Activated CD4-positive, alpha-beta memory T cell treated with anti-CD3 and anti-CD28 coated beads, Interleukin-2, amount 10 ng/mL, durations not matched to agents 7 days and 5 days (primary cell): ENCODE measurements at regions not wholly inside any gene's neighbourhood (a gene's known extent, or its start where the extent isn't known, plus 50 kb on each side); places are given as distances from the start of the nearest gene placed in this dataset.
"Not testable (repeated sequence)": the region's sequence is repeated elsewhere in the genome, so short reads cannot be mapped to it uniquely, and the experiment has no call there.

ENCODE experiments used
- CTCF ChIA-PET: fragments of 350-600 bp; sonication (Branson Sonifier 250); formaldehyde crosslinking; loops from one replicate; lab custom pipeline; 2021; ENCODE audit warnings: antibody characterized with exemption, inconsistent platforms; lab: Charles Lee
- POLR2A ChIA-PET: fragments of 350-600 bp; sonication (Branson Sonifier 250); formaldehyde crosslinking; loops from one replicate; lab custom pipeline; 2021; ENCODE audit warnings: antibody characterized with exemption; lab: Charles Lee
- DNase-seq: peaks from one replicate; pipeline ENCODE4 v3.0.0-alpha.2; 2020
- H3K27ac Mint-ChIP-seq: one replicate; pipeline ENCODE4 v1.8.0; 2021; ENCODE audit warnings: mild to moderate bottlenecking, mixed read lengths
- H3K27me3 Mint-ChIP-seq: one replicate; pipeline ENCODE4 v1.8.0; 2021; ENCODE audit warnings: mixed read lengths
- H3K36me3 Mint-ChIP-seq: one replicate; pipeline ENCODE4 v1.8.0; 2021; ENCODE audit warnings: low read depth, mixed read lengths
- H3K4me1 Mint-ChIP-seq: one replicate; pipeline ENCODE4 v1.8.0; 2021; ENCODE audit warnings: mixed read lengths
- H3K4me3 Mint-ChIP-seq: one replicate; pipeline ENCODE4 v1.8.0; 2021; ENCODE audit warnings: mild to moderate bottlenecking, mixed read lengths
- H3K9me3 Mint-ChIP-seq: one replicate; pipeline ENCODE4 v1.8.0; 2021; ENCODE audit warnings: mixed read lengths

DNA sequence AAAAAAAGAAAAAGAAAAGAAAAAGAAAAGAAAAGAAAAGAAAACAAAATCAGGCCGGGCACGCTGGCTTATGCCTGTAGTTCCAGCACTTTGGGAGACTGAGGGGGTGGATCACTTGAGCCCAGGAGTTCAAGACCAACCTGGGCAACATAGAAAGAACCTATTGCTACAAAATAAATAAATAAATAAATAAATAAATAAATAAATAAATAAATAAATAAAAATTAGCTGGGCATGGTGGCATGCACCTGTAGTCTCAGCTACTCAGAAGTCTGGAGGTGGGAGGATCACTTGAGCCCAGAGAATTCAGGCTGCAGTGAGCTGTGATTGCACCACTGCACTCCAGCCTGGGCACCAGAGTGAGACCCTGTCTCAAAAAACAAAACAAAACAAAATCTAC, 809.7 kb upstream of the AUTS2 start:
- H3K4me3 Mint-ChIP-seq, CTCF ChIA-PET, H3K27me3 Mint-ChIP-seq, DNase-seq, H3K4me1 Mint-ChIP-seq, POLR2A ChIA-PET, H3K27ac Mint-ChIP-seq, H3K36me3 Mint-ChIP-seq: not testable (repeated sequence)
- H3K9me3 Mint-ChIP-seq = peaks cover 17% of the 10 kb centered on the region

DNA sequence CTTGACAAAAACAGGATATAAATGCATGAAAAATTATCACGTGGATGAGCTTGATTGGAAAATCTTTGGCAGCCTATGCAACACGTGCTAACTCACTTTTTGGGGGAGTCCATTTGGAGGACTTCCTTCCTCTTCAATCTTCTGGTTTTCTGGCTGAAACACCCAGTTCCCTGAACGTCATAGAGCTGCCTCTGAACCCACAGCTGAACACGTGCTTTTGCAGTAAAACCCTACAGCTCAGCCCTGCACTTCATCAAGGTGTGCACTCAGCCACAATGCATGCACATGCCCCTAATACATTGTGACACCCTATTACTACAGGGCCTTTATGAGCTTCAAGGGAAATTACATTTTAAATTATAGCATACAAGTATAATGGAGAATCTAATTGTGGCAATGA, 808.7 kb upstream of the AUTS2 start:
- POLR2A ChIA-PET = no interaction called here
- CTCF ChIA-PET = no interaction called here
- no peaks in the 10 kb centered on the region for H3K4me1 Mint-ChIP-seq

DNA sequence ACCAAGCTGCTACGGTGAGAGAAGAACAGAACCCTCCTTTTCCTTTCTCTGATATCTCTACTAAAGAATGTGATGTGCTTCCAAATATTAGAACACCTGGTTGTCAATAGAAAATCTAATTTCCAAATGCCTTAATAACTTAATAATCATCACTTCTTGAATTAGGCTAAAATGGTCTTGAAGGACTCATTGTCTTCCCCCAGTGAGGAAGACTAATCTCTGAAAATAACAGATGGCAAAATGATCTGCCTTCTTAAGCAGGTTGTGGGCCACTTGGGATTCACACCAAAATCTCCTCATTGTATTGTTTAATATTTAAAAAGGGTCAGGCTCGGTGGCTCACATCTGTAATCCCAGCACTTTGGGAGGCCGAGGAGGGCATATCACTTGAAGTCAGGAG, 805.9 kb upstream of the AUTS2 start:
- H3K4me3 Mint-ChIP-seq = no peak overlapping the region
- CTCF ChIA-PET = no interaction called here
- POLR2A ChIA-PET = no interaction called here
- peaks cover 26% of the 10 kb centered on the region for H3K9me3 Mint-ChIP-seq
- no peak for DNase-seq
- no peaks in the 10 kb centered on the region for H3K27me3 Mint-ChIP-seq
- H3K36me3 Mint-ChIP-seq = no peaks in the 10 kb centered on the region
- H3K4me1 Mint-ChIP-seq = no peaks in the 10 kb centered on the region
- no peak overlapping the region for H3K27ac Mint-ChIP-seq

More for the DNA sequence above, 808.7 kb upstream of the AUTS2 start:
- Mint-ChIP-seq H3K9me3 (peaks cover 17% of the 10 kb centered on the region), H3K36me3 (no peaks in the 10 kb centered on the region), H3K27ac (no peak overlapping the region), H3K27me3 (no peaks in the 10 kb centered on the region), H3K4me3 (no peak overlapping the region)
- DNase-seq = no peak

DNA sequence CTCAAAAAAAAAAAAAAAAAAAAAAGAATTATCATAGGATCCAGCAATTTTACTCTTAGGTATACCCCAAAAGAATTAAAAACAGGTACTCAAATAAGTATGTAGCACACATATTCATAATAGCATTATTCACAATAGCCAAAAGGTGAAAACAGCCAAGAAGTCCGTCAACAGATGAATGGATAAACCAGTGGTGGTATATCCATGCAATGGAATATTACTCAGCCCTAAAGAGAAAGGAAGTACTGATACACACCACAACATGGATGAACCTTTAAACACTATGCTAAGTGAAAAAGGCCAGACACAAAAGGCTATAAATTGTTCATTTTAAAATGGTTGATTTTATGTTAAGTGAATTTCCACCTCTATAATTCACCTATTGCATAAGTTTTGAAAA, 804.8 kb upstream of the AUTS2 start:
- Mint-ChIP-seq H3K4me3 (no peak overlapping the region), H3K27ac (no peak overlapping the region), H3K4me1 (no peaks in the 10 kb centered on the region), H3K36me3 (no peaks in the 10 kb centered on the region), H3K27me3 (no peaks in the 10 kb centered on the region), H3K9me3 (peaks cover 21% of the 10 kb centered on the region)
- no peak for DNase-seq
- POLR2A ChIA-PET = no interaction called here
- CTCF ChIA-PET = no interaction called here

DNA sequence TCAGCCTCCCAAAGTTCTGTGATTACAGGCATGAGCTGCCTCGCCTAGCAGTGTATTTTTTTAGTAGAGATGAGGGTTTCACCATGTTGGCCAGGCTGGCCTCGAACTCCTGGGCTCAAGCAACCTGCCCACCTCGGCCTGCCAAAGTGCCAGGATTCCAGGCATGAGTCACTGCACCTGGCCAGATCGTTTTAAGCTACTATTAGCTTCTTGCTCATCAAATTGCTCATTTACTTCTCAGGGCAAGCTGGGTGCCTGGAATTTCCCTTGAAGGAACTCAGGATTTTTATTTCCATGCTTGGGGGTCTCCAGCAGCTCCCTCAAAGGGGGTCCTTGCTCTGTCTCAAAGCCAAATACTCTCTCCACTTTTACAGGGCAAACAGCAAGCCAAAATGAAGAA, 798.0 kb upstream of the AUTS2 start:
- no peak overlapping the region for H3K4me3 Mint-ChIP-seq
- H3K27ac Mint-ChIP-seq = no peak overlapping the region
- no peaks in the 10 kb centered on the region for H3K27me3 Mint-ChIP-seq
- CTCF ChIA-PET = no interaction called here
- peaks cover 21% of the 10 kb centered on the region for H3K9me3 Mint-ChIP-seq
- no peak for DNase-seq
- H3K36me3 Mint-ChIP-seq = no peaks in the 10 kb centered on the region
- POLR2A ChIA-PET = no interaction called here
- no peaks in the 10 kb centered on the region for H3K4me1 Mint-ChIP-seq

DNA sequence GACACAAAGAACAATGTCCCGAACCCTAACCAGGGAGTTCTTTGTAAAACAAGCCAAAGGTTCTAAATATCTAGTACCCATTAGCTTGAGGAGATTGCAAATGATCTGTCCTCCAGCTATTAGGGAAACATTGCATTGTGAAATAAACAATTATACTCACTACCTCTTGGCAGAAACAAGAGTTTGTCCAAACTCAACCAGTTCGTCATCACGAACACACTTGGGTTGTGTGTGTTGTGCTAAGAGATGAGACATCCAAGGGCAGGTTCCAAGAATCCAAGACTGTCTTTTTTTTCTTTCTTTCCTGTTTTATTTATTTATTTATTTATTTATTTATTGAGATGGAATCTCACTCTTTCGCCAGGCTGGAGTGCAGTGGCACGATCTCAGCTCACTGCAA, 793.1 kb upstream of the AUTS2 start:
- Mint-ChIP-seq H3K36me3 (no peaks in the 10 kb centered on the region), H3K27ac (no peak overlapping the region), H3K27me3 (no peaks in the 10 kb centered on the region), H3K4me3 (no peak overlapping the region), H3K9me3 (peaks cover 35% of the 10 kb centered on the region), H3K4me1 (no peaks in the 10 kb centered on the region)
- ChIA-PET CTCF (no interaction called here), POLR2A (no interaction called here)
- DNase-seq = no peak

DNA sequence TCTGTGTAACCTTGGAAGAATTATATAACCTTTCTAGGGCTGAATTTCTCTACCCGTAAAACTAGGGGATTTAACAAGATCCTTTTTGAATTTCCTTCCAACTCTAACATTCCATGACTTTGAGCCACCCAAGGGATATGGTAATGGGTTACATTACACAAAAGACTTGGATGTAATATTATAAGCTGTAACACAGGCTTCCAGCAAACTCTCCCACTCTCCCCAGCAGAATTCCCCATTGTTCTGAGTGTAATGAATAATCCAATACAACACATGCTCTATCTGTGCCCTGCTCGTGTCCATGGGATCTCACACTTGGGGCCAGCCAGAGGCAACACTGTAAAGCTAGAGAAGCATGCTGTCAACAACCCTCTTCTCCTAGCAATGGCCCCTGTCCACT, 790.6 kb upstream of the AUTS2 start:
- no peaks in the 10 kb centered on the region for H3K27me3 Mint-ChIP-seq
- ChIA-PET POLR2A (no interaction called here), CTCF (no interaction called here)
- H3K27ac Mint-ChIP-seq = no peak overlapping the region
- no peaks in the 10 kb centered on the region for H3K4me1 Mint-ChIP-seq
- no peak overlapping the region for H3K4me3 Mint-ChIP-seq
- no peak for DNase-seq
- H3K36me3 Mint-ChIP-seq = no peaks in the 10 kb centered on the region
- peaks cover 36% of the 10 kb centered on the region for H3K9me3 Mint-ChIP-seq

DNA sequence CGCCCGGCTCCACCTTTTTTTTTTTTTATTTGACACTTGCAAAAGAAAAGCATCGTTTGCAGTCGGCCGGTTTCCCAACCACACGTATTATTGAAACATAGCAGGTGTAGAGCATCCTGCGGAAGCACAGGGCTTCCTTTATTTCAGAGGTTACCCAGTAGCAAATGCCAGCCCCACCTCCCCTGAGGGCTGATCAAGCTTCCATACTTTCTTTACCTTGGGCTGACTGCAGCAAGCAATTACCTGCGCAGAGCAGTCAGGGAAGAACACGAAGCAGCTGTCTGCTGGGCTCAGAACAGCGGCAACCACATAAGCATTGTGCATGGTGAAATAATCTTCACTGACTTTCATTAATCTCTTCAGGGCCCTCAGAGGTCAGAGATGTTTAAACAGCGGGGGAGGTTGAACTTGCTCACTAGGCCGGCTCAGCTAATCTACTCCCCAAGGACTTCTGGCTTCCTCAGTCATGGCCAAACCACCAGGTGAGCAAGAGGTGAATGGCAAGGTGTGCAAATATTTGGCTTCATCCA, 784.7 kb upstream of the AUTS2 start:
- H3K36me3 Mint-ChIP-seq = no peaks in the 10 kb centered on the region
- H3K4me1 Mint-ChIP-seq = no peaks in the 10 kb centered on the region
- no peak overlapping the region for H3K4me3 Mint-ChIP-seq
- H3K9me3 Mint-ChIP-seq = peaks cover 26% of the 10 kb centered on the region
- H3K27me3 Mint-ChIP-seq = no peaks in the 10 kb centered on the region
- no peak overlapping the region for H3K27ac Mint-ChIP-seq
- CTCF ChIA-PET = no interaction called here
- no peak for DNase-seq
- POLR2A ChIA-PET = no interaction called here

DNA sequence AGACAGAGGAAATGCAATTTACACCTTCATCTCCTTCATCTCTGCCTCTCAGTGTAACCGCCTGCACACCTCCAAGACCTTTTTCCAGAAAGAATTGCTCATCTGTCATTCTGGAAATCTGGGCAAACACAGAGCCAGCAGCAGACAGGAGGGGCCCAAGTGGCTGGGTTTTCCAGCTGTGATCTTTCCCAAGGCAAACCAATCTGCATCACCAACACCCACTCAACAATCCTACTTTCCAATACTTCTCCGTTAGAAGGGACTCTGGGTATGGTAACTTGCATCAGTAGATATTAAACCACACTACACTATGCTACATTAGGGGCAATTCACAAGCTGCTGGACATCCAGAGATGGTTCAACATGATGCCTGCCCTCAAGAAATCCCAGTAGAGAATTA, 781.8 kb upstream of the AUTS2 start:
- CTCF ChIA-PET = no interaction called here
- Mint-ChIP-seq H3K27me3 (no peaks in the 10 kb centered on the region), H3K9me3 (peaks cover 18% of the 10 kb centered on the region), H3K36me3 (no peaks in the 10 kb centered on the region), H3K4me3 (no peak overlapping the region), H3K27ac (no peak overlapping the region), H3K4me1 (no peaks in the 10 kb centered on the region)
- DNase-seq = no peak
- POLR2A ChIA-PET = no interaction called here

DNA sequence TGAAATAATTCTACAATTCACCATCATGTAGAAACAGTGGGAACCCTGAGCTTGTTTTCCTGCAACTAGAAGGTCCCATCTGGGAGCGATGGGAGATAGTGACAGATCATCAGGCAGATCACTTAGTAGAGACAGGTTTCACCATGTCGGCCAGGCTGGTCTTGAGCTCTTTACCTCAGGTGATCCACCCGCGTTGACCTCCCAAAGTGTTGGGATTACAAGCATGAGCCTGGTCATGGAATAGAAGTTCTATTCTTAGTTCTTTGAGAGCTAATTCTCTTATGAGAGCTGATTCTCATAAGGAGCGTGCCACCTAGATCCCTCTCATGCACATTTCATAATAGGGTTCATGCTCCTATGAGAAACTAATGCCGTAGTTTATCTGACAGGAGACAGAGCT, 778.0 kb upstream of the AUTS2 start:
- Mint-ChIP-seq H3K4me3 (no peak overlapping the region), H3K4me1 (no peaks in the 10 kb centered on the region), H3K36me3 (no peaks in the 10 kb centered on the region), H3K27ac (no peak overlapping the region), H3K27me3 (no peaks in the 10 kb centered on the region), H3K9me3 (peaks cover 20% of the 10 kb centered on the region)
- ChIA-PET POLR2A (no interaction called here), CTCF (no interaction called here)
- DNase-seq = no peak

DNA sequence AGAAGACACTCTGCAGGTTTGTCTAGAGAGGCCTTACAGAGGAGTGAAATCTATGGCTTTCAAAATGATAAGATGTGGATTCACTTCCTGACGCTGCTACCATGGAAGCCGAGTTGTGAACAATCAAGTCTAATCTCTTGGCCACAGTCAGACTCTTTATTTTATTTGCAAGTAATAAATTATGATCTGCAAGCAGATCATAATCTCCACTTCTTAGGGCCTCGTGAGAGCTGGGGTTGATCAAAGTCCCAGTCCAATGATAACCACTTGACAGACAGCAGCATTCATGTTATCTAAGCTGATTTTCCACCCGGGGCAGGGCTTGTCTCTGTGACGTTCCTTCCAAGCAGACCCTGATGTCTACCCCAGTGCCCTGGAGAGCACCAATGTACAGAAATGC, 776.4 kb upstream of the AUTS2 start:
- POLR2A ChIA-PET = no interaction called here
- no peaks in the 10 kb centered on the region for H3K27me3 Mint-ChIP-seq
- H3K27ac Mint-ChIP-seq = no peak overlapping the region
- CTCF ChIA-PET = no interaction called here
- H3K4me3 Mint-ChIP-seq = no peak overlapping the region
- H3K9me3 Mint-ChIP-seq = peaks cover 23% of the 10 kb centered on the region
- DNase-seq = no peak
- H3K4me1 Mint-ChIP-seq = no peaks in the 10 kb centered on the region
- no peaks in the 10 kb centered on the region for H3K36me3 Mint-ChIP-seq

DNA sequence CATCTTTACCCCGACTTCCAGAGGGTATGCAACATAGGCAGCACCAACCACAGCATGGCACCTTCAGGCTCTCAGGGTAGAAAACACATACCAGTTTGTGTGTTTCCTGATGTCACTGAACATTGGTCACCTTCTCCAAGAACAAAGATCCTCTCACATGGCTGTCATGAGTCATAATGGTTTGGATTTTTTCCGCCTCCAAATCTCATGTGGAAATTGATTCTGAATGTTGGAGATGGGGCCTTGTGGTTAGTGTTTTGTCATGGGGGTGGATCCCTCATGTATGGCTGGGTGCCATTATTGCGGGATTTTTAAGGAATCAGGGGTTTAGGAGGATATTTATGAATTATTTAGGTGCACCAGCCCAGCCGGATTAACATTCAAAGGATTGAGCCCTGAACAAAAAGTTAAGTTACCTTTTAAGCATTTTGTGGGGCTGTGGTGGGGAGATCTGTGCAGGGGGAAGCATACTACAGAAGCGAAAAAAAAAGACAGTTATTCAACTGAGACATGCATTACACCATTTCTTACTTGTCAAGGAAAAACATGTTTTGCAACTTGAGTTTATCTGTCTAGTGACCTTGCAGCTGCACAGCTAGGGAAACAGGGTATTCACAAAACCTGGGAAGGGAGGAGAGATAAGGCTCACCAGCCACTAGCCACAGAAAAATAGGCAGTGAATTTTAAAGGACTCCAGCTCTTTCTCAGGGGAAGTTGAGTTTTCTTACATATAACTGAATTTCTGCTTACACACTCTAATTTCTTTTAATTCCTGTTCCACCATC, 774.1 kb upstream of the AUTS2 start:
- ChIA-PET POLR2A (no interaction called here), CTCF (no interaction called here)
- no peaks in the 10 kb centered on the region for H3K4me1 Mint-ChIP-seq
- H3K9me3 Mint-ChIP-seq = peaks cover 21% of the 10 kb centered on the region
- H3K4me3 Mint-ChIP-seq = no peak overlapping the region
- no peaks in the 10 kb centered on the region for H3K36me3 Mint-ChIP-seq
- no peak for DNase-seq
- no peak overlapping the region for H3K27ac Mint-ChIP-seq
- H3K27me3 Mint-ChIP-seq = no peaks in the 10 kb centered on the region

DNA sequence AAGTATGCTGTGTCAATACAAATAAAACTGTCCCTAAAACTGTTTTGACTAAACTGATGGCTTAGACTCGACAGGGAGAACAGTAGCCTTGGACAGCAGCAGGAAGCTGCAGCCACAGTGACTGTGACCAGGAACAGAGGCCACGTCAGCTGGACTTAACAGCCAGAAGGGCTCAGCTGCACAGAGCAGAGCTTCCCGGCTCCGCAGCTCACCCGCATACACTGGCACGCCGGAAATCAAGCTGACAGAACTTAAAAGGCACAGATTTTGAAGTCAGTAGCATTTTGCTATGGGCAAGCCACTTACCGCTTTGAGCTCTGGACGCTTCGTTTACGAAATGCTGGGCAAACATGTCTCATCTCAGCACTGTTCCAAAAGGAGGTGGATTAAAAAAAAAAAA, 769.7 kb upstream of the AUTS2 start:
- DNase-seq = no peak
- Mint-ChIP-seq H3K4me1 (no peaks in the 10 kb centered on the region), H3K27me3 (no peaks in the 10 kb centered on the region), H3K27ac (no peak overlapping the region), H3K36me3 (no peaks in the 10 kb centered on the region), H3K9me3 (peaks cover 42% of the 10 kb centered on the region), H3K4me3 (no peak overlapping the region)
- POLR2A ChIA-PET = no interaction called here
- CTCF ChIA-PET = no interaction called here

DNA sequence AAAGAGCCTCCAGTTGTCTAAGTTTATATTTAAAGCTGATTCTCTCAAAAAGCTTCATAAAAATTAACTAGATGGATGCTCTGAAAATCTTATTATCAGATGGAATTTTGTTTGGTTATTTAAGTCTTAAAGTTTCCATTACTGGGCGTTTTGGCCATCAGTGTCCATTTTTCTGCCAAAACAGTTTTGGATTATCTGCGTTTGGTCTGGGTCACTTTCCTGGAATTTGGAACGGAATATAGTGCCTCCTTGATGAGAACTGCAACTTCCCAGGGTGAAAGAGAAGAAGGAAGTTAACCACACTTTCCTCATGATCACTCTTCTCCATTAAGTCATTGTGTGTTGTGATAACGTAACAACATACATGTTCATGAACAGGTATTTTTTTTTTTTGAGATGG, 764.9 kb upstream of the AUTS2 start:
- ChIA-PET CTCF (no interaction called here), POLR2A (no interaction called here)
- no peak overlapping the region for H3K4me3 Mint-ChIP-seq
- no peak for DNase-seq
- no peak overlapping the region for H3K27ac Mint-ChIP-seq
- no peaks in the 10 kb centered on the region for H3K27me3 Mint-ChIP-seq
- H3K9me3 Mint-ChIP-seq = peaks cover 26% of the 10 kb centered on the region
- no peaks in the 10 kb centered on the region for H3K4me1 Mint-ChIP-seq
- H3K36me3 Mint-ChIP-seq = no peaks in the 10 kb centered on the region
